ENCODE measurements at regions not wholly inside any gene's neighbourhood (a gene's known extent, or its start where the extent isn't known, plus 50 kb on each side); places are given as distances from the start of the nearest gene placed in this dataset.
"Not testable (repeated sequence)": the region's sequence is repeated elsewhere in the genome, so short reads cannot be mapped to it uniquely, and the experiment has no call there.

DNA sequence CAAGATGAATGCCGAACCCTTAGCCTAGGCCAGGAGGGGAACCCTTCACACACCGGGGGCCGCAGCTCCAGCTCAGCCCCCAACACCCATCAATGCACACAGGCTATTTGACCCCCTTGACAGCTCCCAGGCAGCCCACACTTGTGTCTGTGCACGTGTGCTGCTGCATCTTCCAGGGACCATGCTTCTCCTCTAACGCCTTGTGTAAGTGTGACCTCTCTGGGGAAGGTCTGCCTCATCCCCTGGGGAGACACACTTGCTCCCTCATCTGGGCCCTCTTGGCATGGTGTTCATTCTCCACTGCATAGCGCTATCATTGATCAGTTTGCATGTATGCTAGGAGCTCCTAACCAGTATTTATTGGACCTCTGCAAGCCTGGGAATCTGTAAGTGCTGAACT lies 120.0 kb upstream of the FHL2 start:
- no peak overlapping the region for H3K4me3 ChIP-seq (ENCODE audit: low read depth, low read length)
- DNase-seq (ENCODE audit: low read depth), result no peak
- no peak for TF ChIP-seq CTCF (IDR thresholded peaks at IDR 0.05; ENCODE audit: control insufficient read depth, extremely low read depth, insufficient read depth)

DNA sequence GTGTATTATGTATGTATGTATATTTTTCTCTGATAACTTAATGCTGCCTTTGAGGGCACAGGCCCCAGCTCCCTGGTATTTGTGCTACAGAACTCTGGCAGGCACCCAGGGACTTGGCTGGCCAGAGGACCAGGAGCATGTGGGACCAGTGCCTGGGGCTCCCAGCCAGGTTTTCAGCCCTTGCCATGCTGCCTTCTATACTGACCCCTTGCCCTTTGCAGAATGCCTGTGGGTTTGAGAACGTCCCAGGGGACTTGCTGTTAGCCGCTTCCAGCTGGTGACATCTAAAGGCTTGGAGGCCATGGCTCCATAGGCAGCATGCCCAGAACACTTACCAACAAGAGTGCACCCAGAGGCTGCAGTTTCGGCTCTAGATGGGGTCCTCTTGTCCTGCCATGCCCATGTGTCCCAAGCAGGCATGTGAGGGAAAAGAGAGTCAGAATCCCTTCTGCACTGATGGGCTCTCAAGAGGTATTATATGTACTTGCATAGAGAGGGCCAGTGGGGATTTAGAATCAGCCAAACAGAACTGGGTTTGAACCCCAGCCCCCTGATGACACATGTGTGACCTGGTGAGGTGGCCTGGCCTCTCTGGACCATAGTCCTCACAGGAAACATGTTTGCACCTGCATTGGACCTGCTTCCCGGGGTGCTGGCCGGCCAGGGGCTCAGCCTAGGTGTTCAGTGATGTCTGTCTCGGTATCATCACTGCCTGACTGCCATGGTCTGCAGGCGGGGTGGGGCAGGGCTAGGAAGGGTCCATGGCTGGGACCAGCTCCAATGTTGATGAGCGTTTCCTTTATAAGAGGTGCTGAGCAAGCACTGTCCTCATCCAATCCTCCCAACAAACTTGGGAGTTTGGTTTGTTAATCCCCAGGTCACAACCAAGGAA lies 119.2 kb upstream of the FHL2 start:
- H3K4me3 ChIP-seq (ENCODE audit: low read depth, low read length), result no peak overlapping the region
- DNase-seq (ENCODE audit: low read depth), result peak; percentile 42
- TF ChIP-seq CTCF (IDR thresholded peaks at IDR 0.05; ENCODE audit: control insufficient read depth, extremely low read depth, insufficient read depth), result no peak

GRCh38 chr2:105515581-105516415 lies 116.9 kb upstream of the FHL2 start:
- no peak for TF ChIP-seq CTCF (IDR thresholded peaks at IDR 0.05; ENCODE audit: control insufficient read depth, extremely low read depth, insufficient read depth)
- H3K4me3 ChIP-seq (ENCODE audit: low read depth, low read length), result no peak overlapping the region
- DNase-seq (ENCODE audit: low read depth), result no peak

GRCh38 chr2:105514576-105514975 lies 115.7 kb upstream of the FHL2 start:
- no peak for TF ChIP-seq CTCF (IDR thresholded peaks at IDR 0.05; ENCODE audit: control insufficient read depth, extremely low read depth, insufficient read depth)
- no peak for DNase-seq (ENCODE audit: low read depth)
- no peak overlapping the region for H3K4me3 ChIP-seq (ENCODE audit: low read depth, low read length)

GRCh38 chr2:105510761-105511528 lies 112.1 kb upstream of the FHL2 start:
- H3K4me3 ChIP-seq (ENCODE audit: low read depth, low read length), result no peak overlapping the region
- no peak for TF ChIP-seq CTCF (IDR thresholded peaks at IDR 0.05; ENCODE audit: control insufficient read depth, extremely low read depth, insufficient read depth)
- DNase-seq (ENCODE audit: low read depth), result no peak

DNA sequence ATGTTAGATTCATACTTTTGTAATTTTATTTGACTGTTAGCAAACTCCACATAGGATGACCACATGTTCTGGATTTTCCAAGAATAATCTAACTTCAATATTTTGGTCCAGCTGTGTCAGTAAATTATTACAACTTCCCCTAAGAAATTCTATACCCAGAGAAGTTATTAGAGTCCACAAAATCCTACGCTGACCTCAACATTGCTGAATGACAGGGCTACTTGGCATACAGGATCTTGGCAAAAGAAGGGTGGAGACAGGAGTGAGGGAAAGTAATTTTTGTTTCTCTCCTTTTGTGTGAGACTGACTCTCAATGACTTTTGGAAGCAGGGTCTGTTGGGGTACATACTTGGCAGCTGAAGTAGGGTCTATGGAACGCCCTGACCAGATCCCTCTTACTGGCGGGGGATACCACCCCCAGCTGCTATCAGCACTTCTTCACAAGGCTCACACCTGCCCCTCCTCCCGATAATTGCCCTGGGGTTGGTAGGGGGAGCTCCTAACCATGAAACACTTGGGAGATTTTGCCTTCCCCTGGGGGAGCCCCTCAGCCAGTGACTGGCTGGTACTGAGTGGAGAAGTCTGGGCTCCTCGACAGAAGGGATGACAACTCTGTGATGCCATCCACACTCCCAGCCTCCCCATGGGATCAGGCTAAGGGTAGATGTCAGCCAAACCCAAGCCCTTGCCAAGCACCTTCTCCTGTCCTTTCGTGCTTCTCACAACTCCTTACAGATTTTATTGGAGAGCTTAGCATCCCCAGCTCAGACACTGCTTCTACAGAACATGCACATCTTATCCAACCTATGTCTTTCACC lies 110.6 kb upstream of the FHL2 start:
- no peak overlapping the region for H3K4me3 ChIP-seq (ENCODE audit: low read depth, low read length)
- no peak for DNase-seq (ENCODE audit: low read depth)
- TF ChIP-seq CTCF (IDR thresholded peaks at IDR 0.05; ENCODE audit: control insufficient read depth, extremely low read depth, insufficient read depth), result no peak

DNA sequence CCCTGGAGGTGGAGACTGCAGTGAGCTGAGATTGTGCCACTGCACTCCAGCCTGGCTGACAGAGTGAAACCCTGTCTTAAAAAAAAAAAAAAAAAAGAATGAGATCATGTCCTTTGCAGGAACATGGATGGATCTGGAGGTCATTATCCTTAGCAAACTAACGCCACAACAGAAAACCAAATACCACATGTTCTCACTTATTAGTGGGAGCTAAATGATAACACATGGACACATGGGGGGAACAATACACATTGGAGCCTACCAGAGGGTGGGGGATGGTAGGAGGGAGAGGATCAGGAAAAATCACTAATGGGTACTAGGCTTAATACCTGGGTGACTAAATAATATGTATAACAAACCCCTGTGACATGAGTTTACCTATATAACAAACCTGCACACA lies 108.0 kb upstream of the FHL2 start:
- DNase-seq (ENCODE audit: low read depth); H3K4me3 ChIP-seq (ENCODE audit: low read depth, low read length): not testable (repeated sequence)

Measured in LNCaP clone FGC (cell line).